ENCODE measurements at regions not wholly inside any gene's neighbourhood (a gene's known extent, or its start where the extent isn't known, plus 50 kb on each side); places are given as distances from the start of the nearest gene placed in this dataset.

- TF ChIP-seq POLR2A (IDR thresholded peaks at IDR 0.05; ENCODE audit: low read depth, low read length) (no peak), POLR2AphosphoS5 (IDR thresholded peaks at IDR 0.05; ENCODE audit: low read depth, low read length) (no peak), TAF1 (IDR thresholded peaks at IDR 0.05; ENCODE audit: low read depth, low read length) (no peak), SPI1 (IDR thresholded peaks at IDR 0.05; ENCODE audit: low read depth, low read length) (no peak)
Measured at GRCh38 chr3:106365061-106365691, 496.4 kb upstream of the CBLB start.

Data from GM12891 (cell line).